ENCODE measurements at regions not wholly inside any gene's neighbourhood (a gene's known extent, or its start where the extent isn't known, plus 50 kb on each side); places are given as distances from the start of the nearest gene placed in this dataset.

DNA sequence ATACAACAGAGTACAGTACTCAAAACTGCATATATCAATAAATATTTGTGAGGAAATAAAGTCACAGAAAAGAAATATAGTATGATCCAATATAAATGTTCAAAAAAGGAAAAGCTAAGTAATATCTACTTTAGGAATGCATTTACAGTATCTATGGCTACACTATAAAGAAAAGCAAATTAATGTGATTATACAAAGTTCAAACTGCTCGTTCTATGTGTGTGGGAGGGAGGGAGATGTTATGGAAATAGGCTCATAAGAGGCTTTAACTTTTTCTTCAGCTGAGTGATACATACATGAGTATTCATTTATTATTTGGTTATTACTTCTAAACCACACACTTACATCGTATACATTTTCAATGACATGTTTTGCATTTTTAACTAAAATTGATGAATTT, 377.7 kb upstream of the AGTR1 start:
- H3K4me3 Mint-ChIP-seq (ENCODE audit: unreplicated experiment), result no peak overlapping the region
- H3K27me3 Mint-ChIP-seq (ENCODE audit: insufficient read depth, unreplicated experiment), result peaks cover 37% of the 10 kb centered on the region
- H3K9me3 Mint-ChIP-seq (ENCODE audit: unreplicated experiment), result no peaks in the 10 kb centered on the region
- DNase-seq (ENCODE audit: unreplicated experiment), result no peak
- no TSS peak for BruUV-seq (replicated peaks)
- H3K36me3 Mint-ChIP-seq (ENCODE audit: insufficient read depth, unreplicated experiment), result no peaks in the 10 kb centered on the region
- intact Hi-C loops (cut with micrococcal nuclease), result no loop called here
- POLR2A ChIA-PET, result no interaction called here
- H3K27ac Mint-ChIP-seq (ENCODE audit: low read depth, unreplicated experiment), result no peak overlapping the region
- TF ChIP-seq, protein P1, sequence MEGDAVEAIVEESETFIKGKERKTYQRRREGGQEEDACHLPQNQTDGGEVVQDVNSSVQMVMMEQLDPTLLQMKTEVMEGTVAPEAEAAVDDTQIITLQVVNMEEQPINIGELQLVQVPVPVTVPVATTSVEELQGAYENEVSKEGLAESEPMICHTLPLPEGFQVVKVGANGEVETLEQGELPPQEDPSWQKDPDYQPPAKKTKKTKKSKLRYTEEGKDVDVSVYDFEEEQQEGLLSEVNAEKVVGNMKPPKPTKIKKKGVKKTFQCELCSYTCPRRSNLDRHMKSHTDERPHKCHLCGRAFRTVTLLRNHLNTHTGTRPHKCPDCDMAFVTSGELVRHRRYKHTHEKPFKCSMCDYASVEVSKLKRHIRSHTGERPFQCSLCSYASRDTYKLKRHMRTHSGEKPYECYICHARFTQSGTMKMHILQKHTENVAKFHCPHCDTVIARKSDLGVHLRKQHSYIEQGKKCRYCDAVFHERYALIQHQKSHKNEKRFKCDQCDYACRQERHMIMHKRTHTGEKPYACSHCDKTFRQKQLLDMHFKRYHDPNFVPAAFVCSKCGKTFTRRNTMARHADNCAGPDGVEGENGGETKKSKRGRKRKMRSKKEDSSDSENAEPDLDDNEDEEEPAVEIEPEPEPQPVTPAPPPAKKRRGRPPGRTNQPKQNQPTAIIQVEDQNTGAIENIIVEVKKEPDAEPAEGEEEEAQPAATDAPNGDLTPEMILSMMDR (IDR thresholded peaks at IDR 0.05; ENCODE audit: unreplicated experiment), result no peak
- no peaks in the 10 kb centered on the region for H3K4me1 Mint-ChIP-seq (ENCODE audit: insufficient read depth, unreplicated experiment)
- CTCF ChIA-PET, result interaction anchor here (2.4 kb wide), 1 partner anchor 11 kb away, joined by 7 read pairs; no protein-coding TSS in a partner anchor

DNA sequence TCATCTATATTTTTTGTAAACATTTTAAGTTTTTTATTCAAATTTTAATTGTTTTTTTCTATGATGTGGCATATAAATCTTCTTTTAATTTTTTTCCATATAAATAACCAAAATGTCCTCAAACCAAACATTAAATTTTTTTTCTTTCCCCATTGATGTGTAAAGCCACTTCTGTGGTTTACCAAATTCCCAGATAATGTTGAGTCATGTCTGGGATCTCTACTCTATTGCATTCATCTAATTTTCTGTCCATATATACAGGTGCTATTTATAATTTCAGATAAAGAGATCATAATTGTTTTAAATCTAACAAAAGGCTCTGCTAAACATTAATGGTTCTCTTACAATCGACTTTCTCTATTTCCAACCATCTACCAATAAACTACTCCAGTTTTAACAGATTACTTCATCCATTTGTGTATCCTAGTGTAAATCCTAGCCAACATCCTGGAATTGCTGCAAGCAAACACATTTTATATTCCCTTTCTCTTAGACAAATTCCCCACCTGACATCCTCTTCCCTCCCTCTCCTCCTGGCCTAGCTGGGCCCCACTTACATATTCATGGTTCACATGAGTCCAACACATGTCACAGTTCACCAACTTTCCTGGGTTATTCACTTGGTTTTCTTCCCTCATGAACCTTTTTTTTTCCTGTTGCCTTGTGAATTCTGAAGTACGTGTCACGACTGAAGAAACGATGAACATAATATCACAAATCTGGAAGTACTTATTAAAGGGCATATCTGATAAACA, 368.0 kb upstream of the AGTR1 start:
- TF ChIP-seq, protein P1 (IDR thresholded peaks at IDR 0.05; ENCODE audit: unreplicated experiment), result no peak
- BruUV-seq (replicated peaks), result no TSS peak
- Mint-ChIP-seq H3K36me3 (ENCODE audit: insufficient read depth, unreplicated experiment) (no peaks in the 10 kb centered on the region), H3K27me3 (ENCODE audit: insufficient read depth, unreplicated experiment) (peaks cover 69% of the 10 kb centered on the region), H3K4me3 (ENCODE audit: unreplicated experiment) (no peak overlapping the region), H3K27ac (ENCODE audit: low read depth, unreplicated experiment) (no peak overlapping the region), H3K4me1 (ENCODE audit: insufficient read depth, unreplicated experiment) (peaks cover 4% of the 10 kb centered on the region), H3K9me3 (ENCODE audit: unreplicated experiment) (no peaks in the 10 kb centered on the region)
- intact Hi-C loops (cut with micrococcal nuclease), result no loop called here
- ChIA-PET CTCF (no interaction called here), POLR2A (no interaction called here)
- DNase-seq (ENCODE audit: unreplicated experiment), result no peak

DNA sequence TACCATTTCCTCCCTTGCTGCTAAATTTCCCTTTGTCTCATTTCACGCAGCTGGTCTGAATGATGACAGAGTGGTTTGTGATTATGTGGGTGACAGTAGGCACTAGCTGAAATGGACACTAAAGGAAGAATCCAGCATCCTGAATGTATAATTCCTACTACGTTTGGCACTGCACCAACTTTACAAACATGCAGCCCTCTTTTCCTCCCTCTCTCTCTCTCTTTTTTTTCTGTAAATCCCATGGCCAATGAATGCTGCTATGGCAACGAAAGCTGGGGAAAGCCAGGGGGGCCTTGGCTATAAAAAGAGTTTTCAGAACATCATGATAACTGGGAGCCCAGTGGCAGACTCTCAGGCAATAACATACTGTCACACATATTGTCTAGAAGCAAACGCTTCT, 367.2 kb upstream of the AGTR1 start:
- ChIA-PET POLR2A (no interaction called here), CTCF (no interaction called here)
- Mint-ChIP-seq H3K9me3 (ENCODE audit: unreplicated experiment) (no peaks in the 10 kb centered on the region), H3K4me1 (ENCODE audit: insufficient read depth, unreplicated experiment) (peaks cover 4% of the 10 kb centered on the region), H3K36me3 (ENCODE audit: insufficient read depth, unreplicated experiment) (no peaks in the 10 kb centered on the region), H3K27me3 (ENCODE audit: insufficient read depth, unreplicated experiment) (peaks cover 60% of the 10 kb centered on the region), H3K4me3 (ENCODE audit: unreplicated experiment) (no peak overlapping the region), H3K27ac (ENCODE audit: low read depth, unreplicated experiment) (no peak overlapping the region)
- TF ChIP-seq, protein P1 (IDR thresholded peaks at IDR 0.05; ENCODE audit: unreplicated experiment), result no peak
- BruUV-seq (replicated peaks), result no TSS peak
- intact Hi-C loops (cut with micrococcal nuclease), result no loop called here
- no peak for DNase-seq (ENCODE audit: unreplicated experiment)

DNA sequence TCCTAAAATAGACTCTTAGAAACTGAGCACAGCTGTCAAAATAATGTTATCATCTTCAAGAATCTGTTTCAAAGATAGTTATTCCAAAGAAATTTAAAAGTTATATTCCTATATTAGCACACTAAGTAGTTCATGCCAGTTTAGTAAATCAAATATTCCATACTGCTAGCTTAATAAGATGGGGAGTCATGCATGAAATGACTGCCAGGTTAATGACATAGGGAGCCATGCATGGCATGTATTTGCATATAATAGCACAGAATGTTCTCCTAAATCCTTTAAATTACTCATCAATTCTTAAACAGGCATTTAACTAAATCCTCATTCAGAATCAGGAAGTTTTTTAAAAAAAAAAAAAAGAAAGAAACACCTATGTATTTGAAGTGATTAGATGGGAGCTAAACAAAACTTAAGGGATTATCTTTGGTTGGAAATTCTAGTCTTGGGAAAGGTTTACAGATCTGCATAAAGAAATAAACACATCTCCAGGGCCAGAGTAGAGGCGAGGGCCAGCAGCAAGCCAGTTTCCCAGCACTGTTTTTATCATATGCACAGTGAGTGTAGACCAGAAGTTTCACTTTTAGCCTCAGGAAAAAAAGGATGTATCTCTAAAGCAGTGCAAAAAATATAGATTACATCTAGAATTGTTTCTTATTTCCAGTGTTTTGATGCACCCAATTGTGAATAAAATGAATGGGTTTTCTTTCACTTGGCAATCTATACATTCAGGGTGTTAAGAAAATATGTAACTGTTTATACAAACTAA, 366.4 kb upstream of the AGTR1 start:
- POLR2A ChIA-PET, result no interaction called here
- peaks cover 53% of the 10 kb centered on the region for H3K27me3 Mint-ChIP-seq (ENCODE audit: insufficient read depth, unreplicated experiment)
- BruUV-seq (replicated peaks), result no TSS peak
- no peaks in the 10 kb centered on the region for H3K36me3 Mint-ChIP-seq (ENCODE audit: insufficient read depth, unreplicated experiment)
- DNase-seq (ENCODE audit: unreplicated experiment), result no peak
- no peak overlapping the region for H3K4me3 Mint-ChIP-seq (ENCODE audit: unreplicated experiment)
- peaks cover 4% of the 10 kb centered on the region for H3K4me1 Mint-ChIP-seq (ENCODE audit: insufficient read depth, unreplicated experiment)
- H3K9me3 Mint-ChIP-seq (ENCODE audit: unreplicated experiment), result no peaks in the 10 kb centered on the region
- TF ChIP-seq, protein P1 (IDR thresholded peaks at IDR 0.05; ENCODE audit: unreplicated experiment), result no peak
- no peak overlapping the region for H3K27ac Mint-ChIP-seq (ENCODE audit: low read depth, unreplicated experiment)
- CTCF ChIA-PET, result interaction anchor here (0.7 kb wide), 1 partner anchor 505 kb away, joined by 4 read pairs; no protein-coding TSS in a partner anchor
- intact Hi-C loops (cut with micrococcal nuclease), result no loop called here
